AG10803 (cell line): ENCODE measurements at regions not wholly inside any gene's neighbourhood (a gene's known extent, or its start where the extent isn't known, plus 50 kb on each side); places are given as distances from the start of the nearest gene placed in this dataset.

Experiments used
- DNase-seq: peaks from one replicate; pipeline ENCODE4 v3.0.0; 2010; ENCODE audit warnings: low read depth
- H3K4me3 ChIP-seq: 2 replicates; pipeline ENCODE4 v1.5.1; 2011; ENCODE audit warnings: mild to moderate bottlenecking, low read length, control low read depth
- TF ChIP-seq, protein P1 (sequence below): conservative IDR thresholded peaks from 2 replicates; pipeline ENCODE4 v1.5.1; 2011; ENCODE audit warnings: mild to moderate bottlenecking, low read length, control low read depth, inconsistent platforms

DNA sequence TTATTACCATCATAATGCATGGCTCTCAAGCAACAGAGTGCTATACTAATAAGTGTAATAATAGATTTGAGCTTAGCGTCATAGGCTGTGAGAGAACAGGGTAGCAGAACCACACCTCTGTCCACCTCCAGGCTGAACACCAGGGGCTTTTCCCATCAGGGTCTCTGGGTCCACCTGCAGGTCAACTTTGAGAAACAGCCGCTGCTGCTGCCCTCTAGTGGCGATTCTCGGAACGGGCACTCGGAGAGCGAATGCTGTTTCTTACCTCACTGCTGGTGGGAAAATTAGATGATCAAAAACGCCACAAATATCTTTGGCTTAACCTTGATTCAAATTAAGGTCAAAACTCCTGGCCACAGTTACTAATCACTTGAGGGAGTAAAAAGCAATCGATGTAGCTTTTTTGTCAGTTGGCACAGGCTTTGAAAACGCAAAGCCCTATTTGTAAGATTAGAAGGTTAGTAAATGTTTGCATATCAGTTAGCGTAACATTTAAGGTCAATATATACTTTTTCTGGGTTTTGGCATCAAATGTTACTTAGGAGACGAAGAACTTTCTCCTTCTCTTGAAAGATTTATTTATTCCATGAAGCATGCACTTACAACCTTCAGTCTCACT, 127.9 kb upstream of the TMEM132D start:
- TF ChIP-seq, protein P1, sequence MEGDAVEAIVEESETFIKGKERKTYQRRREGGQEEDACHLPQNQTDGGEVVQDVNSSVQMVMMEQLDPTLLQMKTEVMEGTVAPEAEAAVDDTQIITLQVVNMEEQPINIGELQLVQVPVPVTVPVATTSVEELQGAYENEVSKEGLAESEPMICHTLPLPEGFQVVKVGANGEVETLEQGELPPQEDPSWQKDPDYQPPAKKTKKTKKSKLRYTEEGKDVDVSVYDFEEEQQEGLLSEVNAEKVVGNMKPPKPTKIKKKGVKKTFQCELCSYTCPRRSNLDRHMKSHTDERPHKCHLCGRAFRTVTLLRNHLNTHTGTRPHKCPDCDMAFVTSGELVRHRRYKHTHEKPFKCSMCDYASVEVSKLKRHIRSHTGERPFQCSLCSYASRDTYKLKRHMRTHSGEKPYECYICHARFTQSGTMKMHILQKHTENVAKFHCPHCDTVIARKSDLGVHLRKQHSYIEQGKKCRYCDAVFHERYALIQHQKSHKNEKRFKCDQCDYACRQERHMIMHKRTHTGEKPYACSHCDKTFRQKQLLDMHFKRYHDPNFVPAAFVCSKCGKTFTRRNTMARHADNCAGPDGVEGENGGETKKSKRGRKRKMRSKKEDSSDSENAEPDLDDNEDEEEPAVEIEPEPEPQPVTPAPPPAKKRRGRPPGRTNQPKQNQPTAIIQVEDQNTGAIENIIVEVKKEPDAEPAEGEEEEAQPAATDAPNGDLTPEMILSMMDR = peak; percentile 85
- no peak overlapping the region for H3K4me3 ChIP-seq
- peak; percentile 6 for DNase-seq

DNA sequence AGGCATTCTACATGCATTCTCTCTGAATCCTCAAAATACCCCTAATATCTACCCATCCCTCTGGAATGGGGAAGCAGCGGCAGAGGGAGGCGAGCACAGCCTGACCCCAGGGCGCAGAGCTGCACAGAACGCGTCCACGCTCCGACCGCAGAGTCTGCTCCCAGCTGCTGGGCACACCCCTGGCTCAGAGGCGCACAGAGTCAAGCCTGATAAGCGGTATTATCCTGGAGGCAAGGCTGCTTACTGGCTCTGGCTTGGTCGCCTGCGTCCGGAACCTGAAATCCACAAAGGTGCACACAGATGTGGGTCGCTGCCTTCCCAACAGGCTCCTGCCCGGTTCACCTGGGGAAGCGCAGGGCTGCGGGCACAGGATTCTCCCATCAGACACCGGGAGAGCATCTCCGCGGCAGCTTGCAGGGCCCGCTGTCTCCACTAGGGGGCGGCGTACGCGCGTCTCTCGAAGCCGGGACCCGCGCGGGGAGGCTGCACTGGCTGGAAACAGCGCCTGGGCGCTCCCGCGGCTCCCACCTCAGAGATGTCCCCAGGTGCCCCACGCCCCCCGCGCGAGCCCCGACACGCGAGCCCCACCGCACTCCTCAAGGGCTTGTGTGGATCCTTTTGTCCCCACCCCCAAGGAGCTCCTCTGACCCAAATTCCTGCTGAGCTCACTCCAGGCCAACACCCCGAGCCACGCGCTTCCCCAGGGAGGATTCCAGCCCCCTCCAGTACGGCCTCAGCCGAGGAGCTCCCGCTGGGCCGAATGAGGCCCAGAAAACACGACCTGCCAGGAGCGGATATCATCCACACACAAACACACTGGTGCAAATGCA, 120.1 kb upstream of the FZD10 start:
- TF ChIP-seq, protein P1 = no peak
- H3K4me3 ChIP-seq = no peak overlapping the region
- no peak for DNase-seq

DNA sequence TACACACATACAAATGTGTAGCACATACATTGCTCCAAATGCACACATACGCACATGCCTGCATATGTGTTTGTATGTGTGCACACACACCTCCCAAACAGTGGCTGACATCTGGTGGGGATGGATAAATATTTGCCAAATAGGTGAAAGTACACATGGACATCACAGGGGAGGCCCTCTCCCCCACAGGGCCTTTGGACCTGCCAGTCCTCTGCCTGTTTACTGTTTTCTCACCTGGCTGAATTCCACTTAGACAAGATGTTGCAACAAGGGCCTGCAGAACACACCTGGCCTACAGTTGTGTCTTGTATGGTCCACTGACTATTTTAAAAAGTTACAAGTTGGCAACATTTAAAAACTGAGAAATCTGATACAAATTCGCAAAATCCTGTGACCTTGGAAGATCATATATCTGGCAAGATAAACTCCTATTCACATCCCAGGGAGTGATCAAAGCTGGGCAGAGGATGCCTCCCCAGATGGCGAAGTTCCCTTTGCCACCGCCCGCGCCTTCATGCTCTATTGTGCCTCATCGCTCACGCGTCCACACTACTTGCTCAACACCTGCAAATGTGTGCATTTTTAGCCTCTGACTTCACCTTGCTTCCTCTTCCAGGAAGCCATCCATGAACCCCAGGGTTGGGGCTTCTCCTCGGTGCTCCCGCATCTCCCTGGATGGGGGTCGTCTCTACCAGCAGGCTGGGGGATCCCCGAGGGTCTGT, 118.4 kb upstream of the FZD10 start:
- DNase-seq = no peak
- H3K4me3 ChIP-seq = no peak overlapping the region
- TF ChIP-seq, protein P1 = no peak

DNA sequence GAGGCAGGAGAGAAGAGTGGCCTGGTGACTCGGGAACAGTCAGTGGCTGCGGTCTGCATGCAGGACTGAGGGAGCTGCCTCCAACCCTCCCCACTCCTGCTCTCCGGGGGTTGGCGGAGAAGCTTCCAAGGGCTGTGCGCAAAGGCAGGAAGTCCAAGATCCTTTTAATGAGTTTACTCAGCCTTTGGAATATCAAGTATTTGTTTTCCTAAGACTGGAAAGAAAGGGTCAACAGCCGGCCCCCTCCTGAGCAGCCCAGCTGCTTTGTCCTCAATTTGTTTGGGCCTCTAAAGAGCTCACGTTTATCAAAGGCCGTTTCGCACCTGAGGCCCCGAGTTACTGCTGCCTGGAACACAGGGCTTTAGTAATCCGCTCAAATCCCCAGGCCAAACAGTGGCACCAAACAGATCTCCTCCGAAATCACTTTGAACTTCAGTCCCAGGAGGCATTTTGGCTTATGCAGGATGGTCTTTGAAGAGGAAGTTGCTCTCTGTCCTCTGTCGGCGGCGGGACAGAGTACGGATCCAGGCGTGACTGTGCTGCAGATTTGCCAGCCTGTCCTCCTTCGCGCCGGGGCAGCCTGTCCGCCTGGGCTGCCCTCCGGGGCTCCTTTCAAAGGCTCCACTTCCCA, 117.2 kb upstream of the FZD10 start:
- no peak for DNase-seq
- TF ChIP-seq, protein P1 = no peak
- no peak overlapping the region for H3K4me3 ChIP-seq

DNA sequence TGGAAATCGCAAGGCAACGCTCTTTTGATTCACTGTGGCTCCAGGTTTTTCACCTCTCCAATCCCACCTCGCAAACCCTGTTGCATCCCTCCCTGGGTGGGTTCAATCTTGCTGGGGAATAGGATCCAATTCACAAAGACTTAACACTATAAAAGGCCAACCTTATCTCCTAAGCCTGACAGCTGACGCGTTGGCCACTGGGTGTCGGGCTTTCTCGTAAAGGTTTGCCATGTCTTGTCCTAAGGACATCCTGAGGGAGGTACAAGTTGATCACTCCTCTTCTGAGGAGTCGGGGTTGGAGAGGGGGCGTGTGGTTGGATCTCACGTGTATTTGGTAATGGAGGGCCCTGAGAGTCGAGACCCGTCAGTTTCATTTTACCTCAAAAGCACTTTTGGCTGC, 112.6 kb upstream of the FZD10 start:
- DNase-seq = no peak

DNA sequence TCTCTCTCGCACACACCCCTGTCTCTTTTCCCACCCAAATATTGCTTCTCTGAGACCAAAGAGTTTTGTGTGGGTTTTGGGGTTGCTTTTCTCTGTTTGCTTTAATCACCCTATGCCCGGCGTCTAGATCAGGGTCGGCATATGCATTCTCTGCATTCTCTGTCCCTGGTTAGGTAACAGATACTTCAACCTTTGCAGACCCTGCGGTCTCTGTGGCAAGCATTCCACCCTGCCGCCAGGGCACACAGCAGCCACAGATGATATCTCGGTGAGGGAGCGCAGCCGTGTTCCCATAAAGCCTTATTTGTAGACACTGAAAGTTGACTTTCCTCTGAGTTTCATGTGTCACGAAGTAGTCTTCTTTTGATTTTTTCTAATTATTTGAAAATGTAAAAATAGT, 110.4 kb upstream of the FZD10 start:
- no peak for DNase-seq
- H3K4me3 ChIP-seq = no peak overlapping the region
- TF ChIP-seq, protein P1 = no peak

More for the DNA sequence above, 112.6 kb upstream of the FZD10 start:
- TF ChIP-seq, protein P1 = no peak
- no peak overlapping the region for H3K4me3 ChIP-seq
